H1 (cell line): ENCODE measurements at regions not wholly inside any gene's neighbourhood (a gene's known extent, or its start where the extent isn't known, plus 50 kb on each side); places are given as distances from the start of the nearest gene placed in this dataset.

Experiments used
- CTCF ChIA-PET: fragments of 300-600 bp; sonication (Branson Sonifier 250); formaldehyde crosslinking; loops from one replicate; lab custom pipeline; 2021; ENCODE audit not compliant: partially characterized antibody; lab: Charles Lee
- POLR2A ChIA-PET: fragments of 300-600 bp; sonication (Branson Sonifier 250); formaldehyde crosslinking; loops from one replicate; lab custom pipeline; 2021; ENCODE audit warnings: inconsistent platforms; ENCODE audit not compliant: partially characterized antibody; lab: Charles Lee
- DNase-seq, 2 experiments: peaks; one replicate each; pipeline versions ENCODE4 v3.0.0 to v3.0.0-alpha.2; 2010 to 2022; ENCODE audit warnings: low spot score in 2 of 2, low read depth in 1 of 2, mixed read lengths in 1 of 2
- FAIRE-seq: peaks from 2 replicates; lab custom pipeline; 2011; peaks lifted over from hg19 to GRCh38; lab: Jason Lieb, UNC
- H2AFZ ChIP-seq: 2 replicates; pipeline ENCODE4 v1.8.1; 2012; ENCODE audit warnings: low read length, inconsistent platforms
- H2AK5ac ChIP-seq: 2 replicates; pipeline ENCODE4 v1.6.1; 2013; ENCODE audit warnings: low read depth, low read length
- H2BK120ac ChIP-seq: replicated peaks from 2 replicates; pipeline ENCODE3; 2013; ENCODE audit warnings: low read depth, low read length, inconsistent platforms
- H2BK12ac ChIP-seq: 2 replicates; pipeline ENCODE4 v1.6.1; 2013; ENCODE audit warnings: low read depth, low read length
- H2BK15ac ChIP-seq: 2 replicates; pipeline ENCODE4 v1.6.1; 2013; ENCODE audit warnings: low read length
- H2BK20ac ChIP-seq: 2 replicates; pipeline ENCODE4 v1.6.1; 2013; ENCODE audit warnings: low read length
- H2BK5ac ChIP-seq: 2 replicates; pipeline ENCODE4 v1.6.1; 2013; ENCODE audit warnings: low read depth, low read length
- H3K14ac ChIP-seq: 2 replicates; pipeline ENCODE4 v1.6.1; 2013; ENCODE audit warnings: inconsistent platforms; ENCODE audit not compliant: insufficient read length
- H3K18ac ChIP-seq: 2 replicates; pipeline ENCODE4 v1.6.1; 2013; ENCODE audit warnings: low read length; ENCODE audit errors: extremely low read depth
- H3K23ac ChIP-seq: 2 replicates; pipeline ENCODE4 v1.6.1; 2013; ENCODE audit warnings: inconsistent platforms; ENCODE audit not compliant: insufficient read length
- H3K23me2 ChIP-seq: 2 replicates; pipeline ENCODE4 v1.6.1; 2013; ENCODE audit warnings: low read depth, low read length
- H3K27ac ChIP-seq: 2 replicates; pipeline ENCODE4 v1.6.1; 2011; ENCODE audit warnings: low read depth, low read length, inconsistent platforms
- H3K27me3 ChIP-seq, 4 experiments: replicated peaks in 1 of 4; 1 replicate in 1 of 4; 2 replicates in 3 of 4; pipeline versions ENCODE4 v1.6.1 to v1.8.1; 2011 to 2013; ENCODE audit warnings: low read length in 3 of 4, mild to moderate bottlenecking in 3 of 4, inconsistent platforms in 2 of 4, mixed read lengths in 2 of 4, moderate library complexity in 1 of 4; ENCODE audit not compliant: control insufficient read depth in 3 of 4, insufficient read depth in 3 of 4; ENCODE audit errors: extremely low read depth in 1 of 4
- H3K36me3 ChIP-seq, 4 experiments: 2 replicates each; pipeline versions ENCODE4 v1.6.1 to v1.8.1; 2011 to 2013; ENCODE audit warnings: mild to moderate bottlenecking in 4 of 4, low read length in 3 of 4, moderate library complexity in 2 of 4, control low read depth in 1 of 4, inconsistent platforms in 1 of 4; ENCODE audit not compliant: insufficient read depth in 4 of 4, control insufficient read depth in 2 of 4
- H3K4ac ChIP-seq: replicated peaks from 2 replicates; pipeline ENCODE3; 2013; ENCODE audit warnings: low read length, low read depth, mixed read lengths, inconsistent platforms; ENCODE audit not compliant: insufficient read length
- H3K4me1 ChIP-seq, 4 experiments: replicated peaks in 1 of 4; 1 replicate in 1 of 4; 2 replicates in 3 of 4; pipeline versions ENCODE4 v1.6.1 to v1.8.1; 2011 to 2013; ENCODE audit warnings: low read length in 3 of 4, inconsistent platforms in 2 of 4, mixed read lengths in 1 of 4; ENCODE audit not compliant: insufficient read depth in 4 of 4, control insufficient read depth in 3 of 4
- H3K4me2 ChIP-seq, 2 experiments: 2 replicates each; pipeline versions ENCODE4 v1.6.1 to v1.8.1; 2011 to 2013; ENCODE audit warnings: low read depth in 2 of 2, low read length in 2 of 2, control low read depth in 1 of 2, inconsistent platforms in 1 of 2, mild to moderate bottlenecking in 1 of 2; ENCODE audit not compliant: insufficient read depth in 1 of 2
- H3K4me3 ChIP-seq, 4 experiments: fragments of 200-600, 300-600 bp in 1 of 4; sonication (generic), shearing (Covaris generic), sonication (Bioruptor Twin) in 1 of 4; 2 replicates each; pipeline versions ENCODE4 v1.5.1 to v1.8.1; 2011 to 2016; ENCODE audit warnings: low read length in 4 of 4, low read depth in 3 of 4, control low read depth in 2 of 4, inconsistent platforms in 2 of 4, mild to moderate bottlenecking in 2 of 4, mixed read lengths in 1 of 4, moderate library complexity in 1 of 4; ENCODE audit not compliant: insufficient read depth in 2 of 4; ENCODE audit errors: extremely low read depth in 1 of 4
- H3K56ac ChIP-seq: replicated peaks from 2 replicates; pipeline ENCODE3; 2013; ENCODE audit warnings: low read depth, mild to moderate bottlenecking, mixed read lengths, low read length, inconsistent platforms; ENCODE audit not compliant: insufficient read length
- H3K79me1 ChIP-seq: 2 replicates; pipeline ENCODE4 v1.6.1; 2013; ENCODE audit warnings: low read depth, low read length, control low read depth
- H3K79me2 ChIP-seq, 2 experiments: 2 replicates each; pipeline versions ENCODE4 v1.6.1 to v1.8.1; 2012 to 2013; ENCODE audit warnings: low read length in 2 of 2, mild to moderate bottlenecking in 2 of 2, inconsistent platforms in 1 of 2; ENCODE audit not compliant: insufficient read depth in 2 of 2, control insufficient read depth in 1 of 2
- H3K9ac ChIP-seq, 4 experiments: replicated peaks in 1 of 4; 1 replicate in 1 of 4; 2 replicates in 3 of 4; pipeline versions ENCODE4 v1.6.1 to v1.8.1; 2011 to 2013; ENCODE audit warnings: low read depth in 3 of 4, low read length in 3 of 4, control low read depth in 2 of 4, mild to moderate bottlenecking in 2 of 4, moderate library complexity in 2 of 4, inconsistent platforms in 1 of 4; ENCODE audit errors: extremely low read depth in 1 of 4
- H3K9me3 ChIP-seq, 2 experiments: 2 replicates each; pipeline versions ENCODE4 v1.6.1 to v1.8.1; 2012 to 2013; ENCODE audit warnings: mild to moderate bottlenecking in 2 of 2, moderate library complexity in 2 of 2, control low read depth in 1 of 2, inconsistent platforms in 1 of 2, low read depth in 1 of 2, low read length in 1 of 2, mixed read lengths in 1 of 2; ENCODE audit not compliant: insufficient read depth in 2 of 2
- H4K20me1 ChIP-seq, 2 experiments: replicated peaks in 1 of 2; 2 replicates each; pipeline versions ENCODE3 to v1.8.1; 2011 to 2013; ENCODE audit warnings: inconsistent platforms in 2 of 2, low read length in 2 of 2, mild to moderate bottlenecking in 1 of 2; ENCODE audit not compliant: insufficient read depth in 2 of 2, control insufficient read depth in 1 of 2
- H4K5ac ChIP-seq: 2 replicates; pipeline ENCODE4 v1.6.1; 2013; ENCODE audit warnings: low read length, low read depth, mixed read lengths, inconsistent platforms; ENCODE audit not compliant: insufficient read length
- H4K8ac ChIP-seq: 2 replicates; pipeline ENCODE4 v1.8.0; 2013; ENCODE audit warnings: mild to moderate bottlenecking, moderate library complexity, low read length, inconsistent platforms; ENCODE audit not compliant: insufficient read depth; ENCODE audit errors: extremely low read depth
- H4K91ac ChIP-seq: replicated peaks from 2 replicates; pipeline ENCODE3; 2013; ENCODE audit warnings: low read length, mixed read lengths, inconsistent platforms; ENCODE audit not compliant: insufficient read length
- EP300 ChIP-seq, 2 experiments: IDR thresholded peaks; 1 replicate in 1 of 2; 2 replicates in 1 of 2; pipeline ENCODE4 v1.6.1; 2011 to 2012; ENCODE audit warnings: low read depth in 2 of 2, low read length in 2 of 2, mild to moderate bottlenecking in 2 of 2, borderline replicate concordance in 1 of 2, inconsistent platforms in 1 of 2, moderate library complexity in 1 of 2
- JUND ChIP-seq: IDR thresholded peaks from 2 replicates; pipeline ENCODE4 v1.6.1; 2011; ENCODE audit warnings: mild to moderate bottlenecking, improper control_type of control experiment, low read length
- RXRA ChIP-seq: IDR thresholded peaks from 2 replicates; pipeline ENCODE4 v1.6.1; 2011; ENCODE audit warnings: low read depth, mild to moderate bottlenecking, low read length, moderate library complexity; ENCODE audit not compliant: insufficient read depth
- SAP30 ChIP-seq: fragments of 300-600 bp; sonication (generic); IDR thresholded peaks from 2 replicates; pipeline ENCODE4 v1.7.1; 2012; ENCODE audit warnings: low read length, moderate library complexity, mild to moderate bottlenecking, inconsistent platforms; ENCODE audit not compliant: insufficient read depth, insufficient replicate concordance
- WGBS, 2 experiments: shearing (Covaris generic) in 1 of 2; methylation state at CpG; one replicate each; pipeline versions ENCODE4 v1.1.6 to v1.1.7; 2013 to 2015; ENCODE audit warnings: low lambda C conversion rate in 2 of 2, mixed read lengths in 2 of 2, inconsistent platforms in 1 of 2, low coverage in 1 of 2, missing lambda C conversion rate in 1 of 2; ENCODE audit not compliant: insufficient replicate concordance in 2 of 2, insufficient coverage in 1 of 2, insufficient read length in 1 of 2; ENCODE audit errors: extremely low coverage in 1 of 2, missing lambda C conversion rate in 1 of 2; 5-methylcytosine and 5-hydroxymethylcytosine counted together
- TF ChIP-seq, protein P1 (sequence below): IDR thresholded peaks from 2 replicates; pipeline ENCODE4 v1.6.1; 2012; ENCODE audit warnings: low read length, inconsistent platforms

DNA sequence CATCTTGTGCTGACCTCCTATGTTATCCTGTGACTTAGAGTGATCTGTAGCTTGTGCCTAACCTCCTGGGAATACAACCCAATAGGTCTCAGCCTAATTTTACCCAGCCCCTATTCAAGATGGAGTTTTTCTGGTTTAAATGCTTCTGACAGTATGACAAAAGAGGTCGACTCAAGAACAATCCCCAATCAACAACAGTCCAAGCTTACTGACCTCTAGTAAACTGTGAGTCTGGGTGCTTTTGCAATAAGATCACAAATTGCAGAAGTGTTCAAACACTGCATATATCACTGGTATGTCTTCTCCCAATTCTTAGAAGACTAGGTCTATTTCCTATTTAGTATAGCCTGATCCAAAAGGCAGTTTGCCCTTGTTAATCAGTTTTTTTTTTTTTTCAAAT, 323.5 kb upstream of the PTGER4 start:
- Histone ChIP-seq H2AK5ac (no peak overlapping the region), H2AFZ (no peak overlapping the region), H4K8ac (no peak overlapping the region), H3K4ac (no peak overlapping the region), H3K18ac (no peak overlapping the region), H2BK5ac (no peak overlapping the region), H3K27me3 (no peaks in the 10 kb centered on the region), H4K5ac (no peak overlapping the region), H3K9me3 (no peaks in the 10 kb centered on the region), H3K23me2 (no peaks in the 10 kb centered on the region), H2BK20ac (no peak overlapping the region), H4K91ac (no peak overlapping the region), H3K9ac (no peak overlapping the region), H3K27ac (no peak overlapping the region), H2BK120ac (no peak overlapping the region), H2BK15ac (no peak overlapping the region), H2BK12ac (no peak overlapping the region), H4K20me1 (no peaks in the 10 kb centered on the region), H3K56ac (no peak overlapping the region), H3K79me2 (no peaks in the 10 kb centered on the region; a peak in 1 of 4 replicates), H3K4me3 (no peak overlapping the region), H3K14ac (no peak overlapping the region), H3K4me2 (no peak overlapping the region), H3K23ac (no peak overlapping the region), H3K79me1 (no peaks in the 10 kb centered on the region), H3K4me1 (no peaks in the 10 kb centered on the region), H3K36me3 (no peaks in the 10 kb centered on the region)
- ChIA-PET POLR2A (no interaction called here), CTCF (interaction anchor here (0.6 to 0.9 kb wide), 2 partner anchors 33 to 408 kb away, joined by 3 read pairs; no protein-coding TSS in a partner anchor)
- no peak for DNase-seq
- 95% methylated on average over 1 of the region's 1 CpG; no CpG with 5 or more reads in 1 of the 2 experiments for WGBS, 2 experiments
- no peak for FAIRE-seq
- TF ChIP-seq SAP30, result no peak
- no peak for TF ChIP-seq JUND
- no peak for TF ChIP-seq EP300 (IDR thresholded peaks at IDR 0.05; ENCODE audit: borderline replicate concordance in 1 of 2, low read depth in 2 of 2, low read length in 2 of 2)
- TF ChIP-seq, protein P1, sequence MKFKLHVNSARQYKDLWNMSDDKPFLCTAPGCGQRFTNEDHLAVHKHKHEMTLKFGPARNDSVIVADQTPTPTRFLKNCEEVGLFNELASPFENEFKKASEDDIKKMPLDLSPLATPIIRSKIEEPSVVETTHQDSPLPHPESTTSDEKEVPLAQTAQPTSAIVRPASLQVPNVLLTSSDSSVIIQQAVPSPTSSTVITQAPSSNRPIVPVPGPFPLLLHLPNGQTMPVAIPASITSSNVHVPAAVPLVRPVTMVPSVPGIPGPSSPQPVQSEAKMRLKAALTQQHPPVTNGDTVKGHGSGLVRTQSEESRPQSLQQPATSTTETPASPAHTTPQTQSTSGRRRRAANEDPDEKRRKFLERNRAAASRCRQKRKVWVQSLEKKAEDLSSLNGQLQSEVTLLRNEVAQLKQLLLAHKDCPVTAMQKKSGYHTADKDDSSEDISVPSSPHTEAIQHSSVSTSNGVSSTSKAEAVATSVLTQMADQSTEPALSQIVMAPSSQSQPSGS, result no peak
- TF ChIP-seq RXRA, result no peak
